HG03439 (cell line): ENCODE measurements at regions not wholly inside any gene's neighbourhood (a gene's known extent, or its start where the extent isn't known, plus 50 kb on each side); places are given as distances from the start of the nearest gene placed in this dataset.
"Not testable (repeated sequence)": the region's sequence is repeated elsewhere in the genome, so short reads cannot be mapped to it uniquely, and the experiment has no call there.

Source experiments
- ATAC-seq: cut with Tn5 transposase; IDR thresholded peaks from one replicate; pipeline ENCODE4 v1.9.1; 2021; ENCODE audit warnings: mild to moderate bottlenecking, moderate library complexity; ENCODE audit not compliant: unreplicated experiment

DNA sequence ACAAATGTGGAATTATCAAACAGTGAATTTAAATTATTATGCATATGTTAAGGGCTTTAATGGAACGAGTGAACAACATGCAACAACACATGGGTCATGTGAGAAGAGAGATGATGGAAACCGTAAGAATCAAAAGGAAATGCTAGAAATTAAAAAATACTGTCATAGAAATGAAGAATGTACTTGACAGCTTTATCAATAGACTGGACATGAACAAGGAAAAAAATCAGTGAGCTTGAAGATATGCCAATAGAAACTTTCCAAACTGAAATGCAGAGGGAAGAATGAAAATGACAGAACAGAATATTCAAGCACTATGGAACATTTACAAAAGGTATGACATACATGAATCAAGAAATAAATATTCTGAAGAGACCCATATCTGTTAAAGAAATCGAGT lies 117.7 kb upstream of the KCNJ3 start:
- no peak for ATAC-seq

DNA sequence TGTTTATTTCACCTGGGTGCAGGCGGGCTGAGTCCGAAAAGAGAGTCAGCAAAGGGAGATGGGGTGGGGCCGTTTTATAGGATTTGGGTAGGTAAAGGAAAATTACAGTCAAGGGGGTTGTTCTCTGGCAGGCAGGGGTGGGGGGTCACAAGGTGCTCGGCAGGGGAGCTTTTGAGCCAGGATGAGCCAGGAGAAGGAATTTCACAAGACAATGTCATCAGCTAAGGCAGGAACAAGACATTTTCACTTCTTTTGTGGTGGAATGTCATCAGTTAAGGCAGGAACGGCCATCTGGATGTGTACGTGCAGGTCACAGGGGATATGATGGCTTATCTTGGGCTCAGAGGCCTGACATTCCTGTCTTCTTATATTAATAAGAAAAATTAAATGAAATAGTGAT lies 115.8 kb upstream of the KCNJ3 start:
- ATAC-seq = not testable (repeated sequence)

DNA sequence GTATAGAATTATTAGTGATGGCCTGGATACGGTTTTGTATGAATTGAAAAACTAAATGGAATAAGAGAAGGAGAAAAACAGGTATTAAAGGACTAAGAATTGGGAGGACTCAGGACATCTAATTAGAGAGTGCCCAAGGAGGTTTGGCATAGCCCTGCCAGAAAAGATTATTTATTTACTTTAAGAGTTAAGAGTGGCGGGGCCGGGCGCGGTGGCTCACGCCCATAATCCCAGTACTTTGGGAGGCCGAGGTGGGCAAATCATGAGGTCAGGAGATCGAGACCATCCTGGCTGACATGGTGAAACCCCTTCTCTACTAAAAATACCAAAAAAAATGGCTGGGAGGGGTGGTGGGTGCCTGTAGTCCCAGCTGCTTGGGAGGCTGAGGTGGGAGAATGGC lies 115.2 kb upstream of the KCNJ3 start:
- not testable (repeated sequence) for ATAC-seq

- no peak for ATAC-seq
These were observed 110.8 kb upstream of the KCNJ3 start for GRCh38 chr2:154587739-154588138.

DNA sequence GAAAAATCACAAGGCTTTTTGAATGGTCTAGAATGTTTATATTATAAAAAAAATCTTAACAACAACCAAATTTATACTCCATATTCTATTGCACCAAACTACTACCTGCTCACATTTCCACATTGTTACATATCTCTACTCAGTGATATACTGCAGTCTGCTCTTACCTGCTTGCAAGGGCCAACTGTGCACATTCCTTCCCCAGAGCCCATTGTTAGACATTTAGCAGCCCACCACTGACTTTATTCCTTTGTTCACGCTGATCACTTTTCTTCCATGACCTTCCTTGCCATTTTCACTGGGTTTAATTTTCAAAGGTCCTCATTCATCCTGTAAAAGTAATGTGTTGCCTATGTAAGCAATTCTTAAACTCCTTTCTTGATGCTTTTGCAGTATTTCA lies 109.7 kb upstream of the KCNJ3 start:
- no peak for ATAC-seq

- ATAC-seq = no peak
These were observed 109.0 kb upstream of the KCNJ3 start for GRCh38 chr2:154589514-154589913.

GRCh38 chr2:154591294-154591820 lies 107.1 kb upstream of the KCNJ3 start:
- ATAC-seq = no peak

GRCh38 chr2:154599189-154599588 lies 99.3 kb upstream of the KCNJ3 start:
- no peak for ATAC-seq

GRCh38 chr2:154600927-154601494 lies 97.5 kb upstream of the KCNJ3 start:
- no peak for ATAC-seq

DNA sequence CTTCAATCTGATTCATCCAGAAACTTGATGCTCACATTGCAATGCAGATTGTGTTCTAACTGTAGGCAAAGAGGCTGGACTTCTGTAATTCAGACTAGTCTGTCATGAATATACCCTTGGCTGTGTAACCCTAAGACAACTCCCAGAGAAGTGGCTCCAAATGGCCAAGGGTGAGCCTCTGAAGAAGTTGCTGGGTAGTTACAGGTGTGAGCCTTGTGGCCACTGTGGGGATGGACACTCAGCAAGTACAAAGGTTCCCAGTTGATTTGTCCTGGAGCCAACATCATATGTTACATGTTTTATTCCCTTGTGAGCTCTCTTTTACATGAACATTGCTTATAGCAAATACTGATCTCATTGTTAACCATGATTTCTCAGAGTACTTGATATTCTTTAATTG lies 94.8 kb upstream of the KCNJ3 start:
- no peak for ATAC-seq

GRCh38 chr2:154608438-154608837 lies 90.1 kb upstream of the KCNJ3 start:
- ATAC-seq = no peak

DNA sequence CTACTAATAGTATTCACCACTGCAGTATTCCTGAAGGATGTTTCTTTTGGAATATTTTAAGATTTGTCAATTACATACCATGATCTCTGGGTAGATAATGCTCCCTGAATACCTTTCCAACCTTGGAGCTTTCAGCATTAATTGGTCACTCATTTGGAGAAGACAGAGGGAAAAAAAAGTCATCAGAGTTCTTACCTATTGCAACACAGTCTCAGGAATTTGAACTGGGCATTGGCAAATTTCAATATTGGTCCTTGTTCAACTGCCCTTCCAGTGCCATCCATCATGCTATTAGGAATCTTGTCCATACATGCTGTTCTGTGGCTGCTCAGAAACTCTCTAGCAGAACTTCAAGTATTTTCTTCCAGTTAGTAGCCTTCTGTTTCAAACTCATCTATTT lies 83.6 kb upstream of the KCNJ3 start:
- no peak for ATAC-seq

DNA sequence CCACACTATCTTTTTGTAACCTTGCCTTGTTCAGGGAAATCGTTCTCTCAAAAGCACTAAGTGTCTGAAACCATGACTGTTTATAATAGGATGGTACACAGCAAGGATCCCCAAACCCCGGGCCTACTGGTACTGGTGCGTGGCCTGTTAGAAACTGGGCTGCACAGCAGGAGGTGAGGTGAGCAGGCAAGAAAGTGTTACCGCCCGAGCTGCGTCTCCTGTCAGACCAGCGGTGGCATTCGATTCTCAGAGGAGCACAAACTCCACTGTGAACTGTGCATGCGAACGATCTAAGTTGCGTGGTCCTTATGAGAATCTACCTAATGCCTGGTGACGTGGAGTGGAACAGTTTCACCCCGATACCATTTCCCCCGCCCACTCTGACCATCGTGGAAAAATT lies 81.8 kb upstream of the KCNJ3 start:
- no peak for ATAC-seq

DNA sequence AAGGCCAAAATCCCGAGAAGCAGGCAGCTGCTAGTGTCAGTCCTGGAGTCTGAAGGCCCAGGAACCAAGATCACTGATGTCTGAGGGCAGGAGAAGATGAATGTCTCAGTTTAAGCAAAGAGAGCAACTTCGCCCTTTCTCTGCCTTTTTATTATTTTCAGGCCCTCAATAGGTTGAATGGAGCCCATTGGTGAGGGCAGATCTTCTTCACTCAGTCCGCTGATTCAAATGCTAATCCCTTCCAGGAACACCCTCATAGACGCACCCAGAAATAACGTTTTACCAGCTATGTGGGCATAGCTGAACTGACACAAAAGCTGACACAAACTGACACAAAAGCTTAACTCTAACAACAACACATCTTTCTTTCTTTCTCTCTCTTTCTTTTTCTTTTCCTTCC lies 78.0 kb upstream of the KCNJ3 start:
- no peak for ATAC-seq

DNA sequence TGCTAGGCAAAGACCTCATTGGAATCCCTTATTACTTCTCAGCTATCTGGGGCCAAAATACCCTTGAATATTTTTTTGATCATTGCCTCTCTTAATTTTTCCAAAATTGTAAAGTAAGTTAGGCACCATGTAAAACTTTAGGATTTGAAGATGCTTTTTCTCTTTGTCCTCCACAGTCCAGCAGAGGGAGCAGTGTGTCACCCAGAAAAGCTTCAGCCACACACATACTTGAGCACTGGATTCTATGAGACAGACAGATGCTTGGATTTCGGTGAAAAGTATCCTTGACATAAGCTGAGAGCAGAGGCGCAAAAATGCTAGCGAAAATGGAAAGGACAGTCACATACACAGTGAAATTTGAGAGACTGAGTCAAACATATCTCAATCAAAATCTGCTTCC lies 74.7 kb upstream of the KCNJ3 start:
- peak; percentile 73 for ATAC-seq

DNA sequence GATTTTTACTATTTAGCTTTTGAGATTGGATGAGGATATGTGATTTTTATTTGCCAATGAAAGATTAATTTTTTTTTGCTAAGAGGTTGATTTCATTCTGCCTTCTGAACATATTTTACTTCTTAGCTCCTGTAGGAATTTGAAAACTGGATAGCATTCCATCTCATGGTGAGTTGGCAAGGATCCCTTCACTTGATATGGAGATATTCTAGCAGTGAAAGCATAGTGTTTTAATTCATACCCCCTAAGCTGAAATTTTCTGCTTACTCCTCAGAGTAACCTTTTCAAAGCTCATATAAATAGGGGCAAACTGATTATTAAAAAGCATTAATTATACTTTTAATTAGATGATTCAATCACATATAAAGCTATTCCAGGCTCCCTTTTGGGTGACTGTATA lies 61.0 kb upstream of the KCNJ3 start:
- ATAC-seq = no peak

- ATAC-seq = no peak
These were observed 59.7 kb upstream of the KCNJ3 start for GRCh38 chr2:154638783-154639182.

DNA sequence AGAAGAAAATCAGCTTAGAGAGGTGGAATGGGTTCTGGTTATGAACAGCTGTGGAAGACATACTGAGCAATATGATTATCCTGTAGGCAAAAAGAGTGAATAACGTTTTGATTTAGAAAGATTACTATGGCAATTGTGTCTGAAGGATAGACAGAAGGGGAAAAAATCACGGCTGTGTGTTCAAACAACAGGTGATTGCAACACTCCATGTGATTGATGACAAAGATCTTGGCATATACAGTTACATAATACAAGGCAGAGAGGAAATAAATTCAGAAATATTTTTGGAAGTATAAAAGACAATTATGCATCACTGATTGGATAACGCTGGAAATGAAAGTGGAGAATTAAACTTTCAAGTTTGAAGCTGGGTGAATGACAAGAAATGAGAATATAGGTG lies 58.5 kb upstream of the KCNJ3 start:
- ATAC-seq = no peak
